ENCODE measurements at regions not wholly inside any gene's neighbourhood (a gene's known extent, or its start where the extent isn't known, plus 50 kb on each side); places are given as distances from the start of the nearest gene placed in this dataset.

- no peak for TF ChIP-seq CTCF (IDR thresholded peaks at IDR 0.05 in 8 of 11, conservative IDR thresholded peaks at IDR 0.05 in 3 of 11)
- no peak for TF ChIP-seq POLR2A (IDR thresholded peaks at IDR 0.05)
Observed at GRCh38 chr3:11713171-11713570, 69.5 kb upstream of the VGLL4 start.

Data from spleen (tissue), 7 donors.